ENCODE measurements at regions not wholly inside any gene's neighbourhood (a gene's known extent, or its start where the extent isn't known, plus 50 kb on each side); places are given as distances from the start of the nearest gene placed in this dataset.

DNA sequence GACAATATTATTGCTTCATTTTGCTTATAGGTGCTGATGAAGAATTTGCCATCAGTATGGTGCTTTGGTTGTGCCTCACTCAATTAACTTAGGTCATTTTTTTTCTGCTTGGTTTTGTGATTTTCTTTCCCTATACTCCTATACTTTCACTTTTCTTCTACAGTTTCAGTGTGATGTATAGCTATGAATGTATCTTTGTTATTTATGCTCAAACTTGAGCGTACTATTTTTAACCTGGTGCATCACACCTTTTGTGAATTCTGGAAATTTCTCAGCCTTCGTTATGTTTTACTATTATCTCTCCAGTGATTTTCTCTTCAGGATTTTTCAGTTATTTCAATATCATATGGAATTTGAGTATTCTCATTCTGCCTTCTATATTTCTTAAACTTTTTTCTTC is 2035.3 kb upstream of the LRRTM1 start:
- TF ChIP-seq EZH2 (IDR thresholded peaks at IDR 0.05; ENCODE audit: insufficient read depth, poor library complexity, severe bottlenecking) (no peak), EZH2phosphoT487 (IDR thresholded peaks at IDR 0.05; ENCODE audit: insufficient read depth, low read depth) (no peak)

Data from GM23248 (cell line).